ENCODE measurements at regions not wholly inside any gene's neighbourhood (a gene's known extent, or its start where the extent isn't known, plus 50 kb on each side); places are given as distances from the start of the nearest gene placed in this dataset.
A peak's percentile ranks its signal among the peaks of the same experiment; 100 is the strongest.
"Not testable (repeated sequence)": the region's sequence is repeated elsewhere in the genome, so short reads cannot be mapped to it uniquely, and the experiment has no call there.

- no peak for DNase-seq (ENCODE audit: low spot score)
Observed at GRCh38 chr22:27312966-27313855, 488.3 kb downstream of the MN1 start.

- DNase-seq (ENCODE audit: low spot score): no peak
Observed at GRCh38 chr22:27314276-27314807, 487.2 kb downstream of the MN1 start.

- DNase-seq (ENCODE audit: low spot score): no peak
Observed at GRCh38 chr22:27315833-27316232, 485.7 kb downstream of the MN1 start.

GRCh38 chr22:27317096-27317495 lies 484.5 kb downstream of the MN1 start:
- DNase-seq (ENCODE audit: low spot score): no peak

GRCh38 chr22:27317971-27318428 lies 483.6 kb downstream of the MN1 start:
- no peak for DNase-seq (ENCODE audit: low spot score)

GRCh38 chr22:27318516-27318915 lies 483.0 kb downstream of the MN1 start:
- peak; percentile 69 for DNase-seq (ENCODE audit: low spot score)

GRCh38 chr22:27323661-27324060 lies 477.9 kb downstream of the MN1 start:
- DNase-seq (ENCODE audit: low spot score): no peak

- not testable (repeated sequence) for DNase-seq (ENCODE audit: low spot score)
Observed at GRCh38 chr22:27324908-27325307, 476.6 kb downstream of the MN1 start.

- DNase-seq (ENCODE audit: low spot score): no peak
Observed at GRCh38 chr22:27327497-27327896, 474.1 kb downstream of the MN1 start.

GRCh38 chr22:27327981-27328721 lies 473.4 kb downstream of the MN1 start:
- no peak for DNase-seq (ENCODE audit: low spot score)

- no peak for DNase-seq (ENCODE audit: low spot score)
Observed at GRCh38 chr22:27329131-27329850, 472.3 kb downstream of the MN1 start.

- no peak for DNase-seq (ENCODE audit: low spot score)
Observed at GRCh38 chr22:27329966-27330645, 471.4 kb downstream of the MN1 start.

GRCh38 chr22:27331526-27332281 lies 469.9 kb downstream of the MN1 start:
- peak; percentile 67 for DNase-seq (ENCODE audit: low spot score)

GRCh38 chr22:27335102-27335660 lies 466.4 kb downstream of the MN1 start:
- no peak for DNase-seq (ENCODE audit: low spot score)

- no peak for DNase-seq (ENCODE audit: low spot score)
Observed at GRCh38 chr22:27336151-27337090, 465.1 kb downstream of the MN1 start.

GRCh38 chr22:27337676-27338075 lies 463.9 kb downstream of the MN1 start:
- no peak for DNase-seq (ENCODE audit: low spot score)

- no peak for DNase-seq (ENCODE audit: low spot score)
Observed at GRCh38 chr22:27340047-27340446, 461.5 kb downstream of the MN1 start.

- no peak for DNase-seq (ENCODE audit: low spot score)
Observed at GRCh38 chr22:27344546-27344945, 457.0 kb downstream of the MN1 start.

- DNase-seq (ENCODE audit: low spot score): no peak
Observed at GRCh38 chr22:27345691-27346090, 455.9 kb downstream of the MN1 start.
